Right ventricle myocardium inferior (tissue), 1 donor: ENCODE measurements at regions not wholly inside any gene's neighbourhood (a gene's known extent, or its start where the extent isn't known, plus 50 kb on each side); places are given as distances from the start of the nearest gene placed in this dataset.

Experiments
- ATAC-seq: fragments of 200-7000 bp; cut with Tn5 transposase; one replicate; pipeline ENCODE4 v1.9.1; 2020; ENCODE audit warnings: mild to moderate bottlenecking, moderate library complexity
- DNase-seq: peaks from one replicate; pipeline ENCODE4 v3.0.0; 2021; ENCODE audit errors: missing footprints
- intact Hi-C: fragments of 100-400 bp; cut with DNase I; formaldehyde crosslinking; loops from one replicate; pipeline ENCODE4 v1.11.0; 2022
- donor health status: DM: no; HTN: yes; CAD: no; lungs with severe emphysema.

- ATAC-seq (no peak), DNase-seq (no peak)
- intact Hi-C loops, result no loop called here
Measured at GRCh38 chr18:51721996-51722395, 524.5 kb upstream of the MEX3C start.

GRCh38 chr18:51724790-51725721 lies 527.6 kb upstream of the MEX3C start:
- no peak for ATAC-seq
- DNase-seq, result no peak
- intact Hi-C loops, result no loop called here

- intact Hi-C loops, result no loop called here
- ATAC-seq (no peak), DNase-seq (no peak)
Measured at GRCh38 chr18:51726614-51727013, 529.1 kb upstream of the MEX3C start.

DNA sequence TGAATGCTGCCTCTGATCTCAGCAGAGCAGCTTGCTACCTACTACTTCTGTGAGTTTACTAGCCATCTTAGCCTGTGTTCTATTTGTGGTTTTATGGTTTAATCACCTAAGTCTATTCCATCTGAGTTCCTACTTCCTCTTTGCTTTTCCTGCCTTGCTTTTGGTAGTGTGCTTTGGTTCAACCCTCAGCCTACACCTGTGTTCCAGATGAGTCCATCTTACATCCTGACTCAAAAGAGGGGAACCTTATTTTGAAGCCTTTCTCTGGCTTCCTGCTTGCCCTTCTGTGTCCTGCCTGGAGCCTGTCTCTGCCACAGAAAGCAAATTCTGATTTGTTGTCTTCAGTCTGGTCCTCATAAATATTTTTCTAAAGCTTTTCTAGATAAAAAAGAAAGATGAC lies 530.3 kb upstream of the MEX3C start:
- ATAC-seq (no peak), DNase-seq (no peak)
- intact Hi-C loops, result no loop called here

GRCh38 chr18:51731070-51731469 lies 533.6 kb upstream of the MEX3C start:
- intact Hi-C loops, result no loop called here
- ATAC-seq, result no peak
- no peak for DNase-seq

DNA sequence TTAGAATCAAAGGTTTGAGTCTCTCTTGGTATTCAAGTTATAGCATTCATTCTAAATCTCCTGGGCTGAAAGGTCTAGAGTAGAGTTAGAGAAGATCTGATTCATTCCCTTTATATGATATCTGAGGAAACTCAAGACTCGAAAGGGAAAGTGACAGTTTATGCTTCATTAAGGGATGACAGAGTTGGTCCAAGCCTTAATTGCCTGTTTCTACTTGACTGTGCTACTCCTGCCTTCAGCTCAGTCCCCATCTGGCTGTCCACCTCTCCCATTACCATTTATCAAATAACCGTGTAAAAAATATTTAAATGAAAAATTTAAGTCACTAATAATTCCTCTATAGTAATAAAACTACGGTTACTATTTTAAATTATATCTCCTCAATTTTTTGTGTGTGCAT lies 537.1 kb upstream of the MEX3C start:
- DNase-seq (no peak), ATAC-seq (no peak)
- intact Hi-C loops, result no loop called here

DNA sequence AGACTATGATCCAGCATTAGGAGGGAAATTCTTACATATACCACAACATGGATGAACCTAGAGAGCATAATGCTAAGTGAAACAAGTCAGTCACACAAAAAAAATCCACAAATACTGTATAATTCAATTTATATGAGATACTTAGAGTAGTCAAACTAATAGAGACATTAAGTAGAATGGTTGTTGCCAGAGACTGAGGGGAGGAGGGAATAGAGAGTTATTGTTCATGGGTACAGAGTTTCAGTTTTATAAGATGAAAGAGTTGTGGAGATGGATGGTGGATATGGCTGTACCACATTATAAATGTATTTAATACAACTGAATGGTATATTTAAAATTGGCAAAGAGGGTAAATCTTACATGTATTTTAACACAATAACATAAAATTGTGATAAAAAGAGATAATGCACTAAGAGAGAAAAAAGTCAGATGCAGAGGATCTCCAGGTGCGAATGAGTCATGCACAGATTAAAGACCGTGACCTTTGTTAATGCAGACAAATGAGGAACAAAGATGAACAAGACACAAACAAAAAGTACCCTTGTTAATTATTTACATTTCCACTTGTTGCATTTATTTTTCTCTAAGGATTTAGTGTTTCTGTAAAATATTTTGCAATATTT lies 541.7 kb upstream of the MEX3C start:
- intact Hi-C loops, result no loop called here
- ATAC-seq, result no peak
- DNase-seq, result no peak

DNA sequence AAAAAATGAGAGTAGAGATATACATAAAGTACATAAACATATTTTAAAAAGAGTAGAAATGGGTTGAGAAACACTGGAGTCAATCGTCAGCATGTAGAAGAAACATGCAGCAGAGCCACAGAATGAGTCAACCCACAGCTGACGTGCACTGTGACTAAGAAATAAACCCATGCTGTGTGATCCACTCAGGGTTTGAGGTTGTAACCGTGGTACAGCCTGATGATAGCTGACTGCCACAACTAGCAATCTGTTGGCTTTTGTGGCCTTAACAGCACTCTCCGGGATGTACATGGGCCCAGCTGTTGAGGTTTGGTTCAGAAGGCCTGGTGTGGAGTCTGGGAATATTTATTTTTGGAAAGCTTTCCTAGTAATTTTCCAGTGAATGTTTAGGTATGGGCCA lies 554.4 kb upstream of the MEX3C start:
- intact Hi-C loops, result no loop called here
- DNase-seq, result no peak
- no peak for ATAC-seq

DNA sequence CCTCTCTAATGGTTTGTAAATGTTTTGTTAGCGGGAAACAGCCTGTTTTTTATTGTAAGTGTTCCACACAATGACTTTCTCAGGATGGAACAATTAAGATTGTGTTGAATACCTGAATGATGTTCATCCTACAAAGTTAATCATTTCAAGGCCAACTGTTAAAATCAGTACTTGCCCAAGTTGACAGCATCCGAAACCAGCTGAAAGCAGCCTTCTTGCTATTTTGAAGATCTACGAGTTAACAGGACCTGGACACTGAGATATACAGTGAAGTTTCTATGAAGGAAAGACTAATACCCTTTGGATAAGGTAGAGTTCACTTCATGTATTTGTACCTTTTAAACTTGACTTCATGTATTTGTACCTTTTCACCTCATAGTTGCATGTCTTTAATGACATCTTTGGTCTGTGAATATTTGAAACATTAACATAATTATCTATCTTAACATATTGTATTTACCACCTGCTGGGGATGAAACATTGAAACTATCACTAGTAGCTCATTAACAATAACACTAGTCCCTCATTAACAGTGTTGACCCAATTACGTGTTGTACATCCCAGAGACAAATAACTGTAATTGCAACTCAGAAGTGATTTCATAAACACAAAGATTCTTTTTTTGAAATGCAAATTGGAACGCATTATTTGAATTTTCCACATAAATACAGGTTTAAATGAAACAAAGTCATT lies 556.0 kb upstream of the MEX3C start:
- DNase-seq (no peak), ATAC-seq (no peak)
- intact Hi-C loops, result no loop called here

DNA sequence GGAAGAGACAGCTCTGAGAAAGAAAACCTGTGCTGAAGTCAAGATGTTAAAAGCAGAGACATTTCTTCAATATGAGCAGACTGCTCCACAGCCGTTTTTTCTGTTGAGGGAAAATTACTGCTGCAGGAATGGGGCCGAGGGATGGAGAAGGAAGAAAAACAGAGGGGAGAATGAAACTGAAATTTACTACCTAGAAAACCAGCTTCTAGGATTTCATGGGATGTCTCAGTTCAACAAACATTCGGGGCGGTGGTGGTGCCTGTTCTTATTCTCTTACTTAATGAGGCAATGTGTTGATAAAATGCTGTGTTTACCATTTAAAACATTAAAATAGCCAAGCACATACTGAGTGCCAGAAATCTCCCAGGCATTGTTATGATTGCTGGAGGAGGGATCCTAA lies 557.1 kb upstream of the MEX3C start:
- ATAC-seq (no peak), DNase-seq (no peak)
- intact Hi-C loops, result no loop called here

- no peak for DNase-seq
- intact Hi-C loops, result no loop called here
- no peak for ATAC-seq
Measured at GRCh38 chr18:51757255-51757924, 559.9 kb upstream of the MEX3C start.

- ATAC-seq (no peak), DNase-seq (no peak)
- intact Hi-C loops, result no loop called here
Measured at GRCh38 chr18:51762373-51762772, 564.9 kb upstream of the MEX3C start.

GRCh38 chr18:51765606-51766360 lies 568.3 kb upstream of the MEX3C start:
- intact Hi-C loops, result no loop called here
- no peak for DNase-seq
- ATAC-seq, result no peak

DNA sequence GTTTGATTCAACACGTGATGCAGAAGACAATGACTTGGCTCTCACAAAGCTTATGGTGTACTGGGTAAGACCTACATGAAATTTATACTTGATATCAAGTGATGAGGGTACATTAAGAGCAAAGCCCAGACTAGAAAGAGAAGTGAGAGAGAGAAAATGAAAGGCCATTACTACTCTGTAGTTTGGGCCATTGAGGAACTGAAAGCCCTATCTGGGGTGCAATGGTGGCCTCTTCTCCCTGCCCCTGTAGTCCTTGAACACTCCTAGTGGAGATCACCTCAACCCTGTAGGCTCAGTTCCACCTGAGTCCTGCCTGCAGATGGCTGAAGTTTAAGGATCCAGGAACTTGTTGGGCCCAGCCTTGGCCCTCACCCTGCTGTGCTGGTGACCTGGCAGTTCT lies 569.8 kb upstream of the MEX3C start:
- DNase-seq (no peak), ATAC-seq (no peak)
- intact Hi-C loops, result no loop called here

- no peak for DNase-seq
- intact Hi-C loops, result no loop called here
- ATAC-seq, result no peak
Measured at GRCh38 chr18:51778115-51778514, 561.9 kb upstream of the DCC start.

DNA sequence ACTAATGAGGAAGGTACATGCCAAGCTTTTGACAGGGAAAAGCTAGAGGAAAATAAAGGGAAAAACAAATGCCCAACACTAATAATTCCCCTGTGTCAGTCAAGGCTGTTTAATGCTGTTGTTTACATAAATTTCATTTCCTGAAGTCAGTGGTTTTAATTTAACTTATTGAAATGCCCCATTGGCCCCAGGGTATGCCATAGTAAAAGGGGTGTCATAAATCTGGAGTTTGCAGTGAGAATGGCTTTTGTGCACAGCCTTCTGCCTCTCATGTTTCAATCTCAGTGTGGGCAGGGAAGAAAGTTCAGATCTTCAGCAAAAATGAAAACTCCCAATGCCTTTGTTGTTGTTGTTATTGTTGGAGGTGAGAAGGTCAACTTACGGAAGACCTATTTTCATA lies 550.1 kb upstream of the DCC start:
- ATAC-seq, result no peak
- no peak for DNase-seq
- intact Hi-C loops, result no loop called here

- DNase-seq (no peak), ATAC-seq (no peak)
- intact Hi-C loops, result no loop called here
Measured at GRCh38 chr18:51801514-51801913, 538.5 kb upstream of the DCC start.

GRCh38 chr18:51802569-51803428 lies 537.2 kb upstream of the DCC start:
- ATAC-seq, result no peak
- intact Hi-C loops, result no loop called here
- no peak for DNase-seq
